SK-N-SH (cell line): ENCODE measurements at regions not wholly inside any gene's neighbourhood (a gene's known extent, or its start where the extent isn't known, plus 50 kb on each side); places are given as distances from the start of the nearest gene placed in this dataset.

Source experiments
- POLR2AphosphoS5 ChIP-seq: IDR thresholded peaks from 2 replicates; pipeline ENCODE4 v1.6.1; 2012; ENCODE audit warnings: low read depth, low read length
- TEAD4 ChIP-seq: IDR thresholded peaks from 2 replicates; pipeline ENCODE4 v1.4.0; 2012; ENCODE audit warnings: mild to moderate bottlenecking, borderline replicate concordance; ENCODE audit not compliant: insufficient read depth
- TF ChIP-seq, protein P1 (sequence below): IDR thresholded peaks from 2 replicates; pipeline ENCODE4 v1.4.0; 2012; ENCODE audit warnings: low read depth
- TF ChIP-seq, protein P2 (sequence below): fragments of 200-600 bp; sonication (generic); IDR thresholded peaks from 2 replicates; pipeline ENCODE4 v1.6.1; 2017; ENCODE audit warnings: antibody characterized with exemption, mild to moderate bottlenecking, moderate library complexity

DNA sequence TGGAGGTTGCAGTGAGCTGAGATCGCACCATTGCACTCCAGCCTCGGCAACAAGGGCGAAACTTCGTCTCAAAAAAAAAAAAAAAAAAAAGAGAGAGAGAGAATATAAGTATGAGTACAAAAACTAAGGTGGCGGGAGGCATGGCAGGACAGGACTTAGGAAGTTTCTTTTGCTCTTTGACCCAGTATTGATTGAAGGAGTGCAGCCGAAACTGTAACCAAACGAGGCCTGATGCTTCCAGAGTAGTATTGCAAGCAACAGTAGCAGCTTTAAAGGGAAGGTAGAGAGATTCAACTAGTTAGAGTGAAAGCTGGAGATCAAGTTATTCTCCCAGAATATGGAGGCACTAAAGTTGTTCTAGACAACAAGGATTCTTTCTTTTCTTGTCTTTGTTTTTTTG lies 99.2 kb upstream of the CASZ1 start:
- TF ChIP-seq, protein P1, sequence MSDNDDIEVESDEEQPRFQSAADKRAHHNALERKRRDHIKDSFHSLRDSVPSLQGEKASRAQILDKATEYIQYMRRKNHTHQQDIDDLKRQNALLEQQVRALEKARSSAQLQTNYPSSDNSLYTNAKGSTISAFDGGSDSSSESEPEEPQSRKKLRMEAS = no peak
- TF ChIP-seq, protein P2, sequence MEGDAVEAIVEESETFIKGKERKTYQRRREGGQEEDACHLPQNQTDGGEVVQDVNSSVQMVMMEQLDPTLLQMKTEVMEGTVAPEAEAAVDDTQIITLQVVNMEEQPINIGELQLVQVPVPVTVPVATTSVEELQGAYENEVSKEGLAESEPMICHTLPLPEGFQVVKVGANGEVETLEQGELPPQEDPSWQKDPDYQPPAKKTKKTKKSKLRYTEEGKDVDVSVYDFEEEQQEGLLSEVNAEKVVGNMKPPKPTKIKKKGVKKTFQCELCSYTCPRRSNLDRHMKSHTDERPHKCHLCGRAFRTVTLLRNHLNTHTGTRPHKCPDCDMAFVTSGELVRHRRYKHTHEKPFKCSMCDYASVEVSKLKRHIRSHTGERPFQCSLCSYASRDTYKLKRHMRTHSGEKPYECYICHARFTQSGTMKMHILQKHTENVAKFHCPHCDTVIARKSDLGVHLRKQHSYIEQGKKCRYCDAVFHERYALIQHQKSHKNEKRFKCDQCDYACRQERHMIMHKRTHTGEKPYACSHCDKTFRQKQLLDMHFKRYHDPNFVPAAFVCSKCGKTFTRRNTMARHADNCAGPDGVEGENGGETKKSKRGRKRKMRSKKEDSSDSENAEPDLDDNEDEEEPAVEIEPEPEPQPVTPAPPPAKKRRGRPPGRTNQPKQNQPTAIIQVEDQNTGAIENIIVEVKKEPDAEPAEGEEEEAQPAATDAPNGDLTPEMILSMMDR = no peak
- TF ChIP-seq POLR2AphosphoS5 (no peak), TEAD4 (no peak)
